SK-N-SH treated with all-trans-retinoic acid at 6 μM for 48 hours (cell line): ENCODE measurements at regions not wholly inside any gene's neighbourhood (a gene's known extent, or its start where the extent isn't known, plus 50 kb on each side); places are given as distances from the start of the nearest gene placed in this dataset.

Experiments used
- BACH2 ChIP-seq: fragments of 250-450 bp; sonication (Bioruptor Pico); IDR thresholded peaks from 2 replicates; pipeline ENCODE4 v1.9.0; 2021; ENCODE audit warnings: mild to moderate bottlenecking, borderline replicate concordance
- ISL1 ChIP-seq: fragments of 250-450 bp; sonication (Bioruptor Pico); IDR thresholded peaks from 2 replicates; pipeline ENCODE4 v2.1.2; 2022; ENCODE audit warnings: mild to moderate bottlenecking, moderate library complexity
- PATZ1 ChIP-seq: fragments of 250-450 bp; sonication (Bioruptor Pico); IDR thresholded peaks from 2 replicates; pipeline ENCODE4 v1.8.0; 2020; ENCODE audit warnings: mild to moderate bottlenecking, moderate library complexity, borderline replicate concordance
- RARB ChIP-seq: fragments of 250-450 bp; sonication (Bioruptor Pico); IDR thresholded peaks from 2 replicates; pipeline ENCODE4 v1.8.0; 2021; ENCODE audit warnings: mild to moderate bottlenecking, moderate library complexity
- TCF4 ChIP-seq: fragments of 250-450 bp; sonication (Bioruptor Pico); IDR thresholded peaks from 2 replicates; pipeline ENCODE4 v1.8.0; 2021; ENCODE audit warnings: mild to moderate bottlenecking, moderate library complexity, borderline replicate concordance
- TSHZ2 ChIP-seq: fragments of 250-450 bp; sonication (Bioruptor Pico); IDR thresholded peaks from 2 replicates; pipeline ENCODE4 v1.5.0; 2020; ENCODE audit warnings: mild to moderate bottlenecking, moderate library complexity
- ZC3H10 ChIP-seq: fragments of 250-450 bp; sonication (Bioruptor Pico); IDR thresholded peaks from 2 replicates; pipeline ENCODE4 v1.5.1; 2021; ENCODE audit warnings: mild to moderate bottlenecking, moderate library complexity
- ZFP30 ChIP-seq: fragments of 450-650 bp; formaldehyde crosslinking; IDR thresholded peaks from 2 replicates; pipeline ENCODE4 v1.5.0; 2022; ENCODE audit warnings: mild to moderate bottlenecking, moderate library complexity
- ZNF565 ChIP-seq: fragments of 450-650 bp; formaldehyde crosslinking; conservative IDR thresholded peaks from 2 replicates; pipeline ENCODE4 v1.5.0; 2020; ENCODE audit warnings: low read depth, mild to moderate bottlenecking, moderate library complexity
- ZNF70 ChIP-seq: fragments of 450-650 bp; formaldehyde crosslinking; IDR thresholded peaks from 2 replicates; pipeline ENCODE4 v1.5.0; 2020; ENCODE audit warnings: mild to moderate bottlenecking, moderate library complexity

GRCh38 chr17:73883175-73883574, 238.9 kb upstream of the SDK2 start:
- TF ChIP-seq ZFP30 (CRISPR knock-in tag) (no peak), PATZ1 (CRISPR knock-in tag) (no peak), ZNF565 (CRISPR knock-in tag) (no peak), ISL1 (CRISPR knock-in tag) (no peak), RARB (CRISPR knock-in tag) (no peak), BACH2 (CRISPR knock-in tag) (no peak), ZC3H10 (CRISPR knock-in tag) (no peak), ZNF70 (CRISPR knock-in tag) (no peak), TSHZ2 (CRISPR knock-in tag) (no peak), TCF4 (CRISPR knock-in tag) (no peak)
